Stimulated activated CD8-positive, alpha-beta memory T cell treated with anti-CD3 and anti-CD28 coated beads, Interleukin-4, amount 100 ng/mL, for 24 hours (primary cell): ENCODE measurements at regions not wholly inside any gene's neighbourhood (a gene's known extent, or its start where the extent isn't known, plus 50 kb on each side); places are given as distances from the start of the nearest gene placed in this dataset.

ENCODE experiments used
- DNase-seq: peaks from one replicate; pipeline ENCODE4 v3.0.0-alpha.2; 2020; ENCODE audit warnings: low read depth

- no peak for DNase-seq
These were observed 51.5 kb upstream of the GPRIN3 start for GRCh38 chr4:89358935-89359638.

DNA sequence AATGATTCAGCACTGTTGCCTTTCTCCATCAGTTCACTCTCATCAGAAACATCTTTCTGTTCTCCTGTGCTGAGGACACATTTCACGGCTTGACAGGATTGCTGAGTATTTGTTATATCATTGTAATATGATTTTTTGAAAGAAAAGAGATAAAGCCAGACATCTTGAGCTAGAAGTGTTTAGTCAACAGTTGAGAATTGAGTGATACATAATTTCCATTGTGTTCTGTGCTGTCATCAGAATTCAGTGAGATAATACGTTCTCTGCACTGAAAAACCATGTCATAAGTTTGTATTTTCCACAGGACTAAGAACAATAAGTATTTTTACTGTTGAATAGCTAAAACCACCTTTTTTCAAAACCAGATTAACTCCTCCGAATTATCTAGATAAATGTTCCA lies 50.2 kb upstream of the GPRIN3 start:
- DNase-seq = no peak
